Gastrocnemius medialis (tissue), 4 donors: ENCODE measurements at regions not wholly inside any gene's neighbourhood (a gene's known extent, or its start where the extent isn't known, plus 50 kb on each side); places are given as distances from the start of the nearest gene placed in this dataset.

ENCODE experiments used
- ATAC-seq, 2 donors: fragments of 150-250 bp; one replicate each; pipeline ENCODE4 v1.9.1; 2016
- DNase-seq, 2 donors: peaks; one replicate each; pipeline ENCODE4 v3.0.0-alpha.2; 2019
- H3K27ac ChIP-seq, 4 donors: fragments of 200-600 bp; sonication (generic); 1 replicate in 1 of 4; 2 replicates in 3 of 4; pipeline ENCODE4 v1.5.1; 2016 to 2018; ENCODE audit warnings: mild to moderate bottlenecking in 2 of 4, moderate library complexity in 1 of 4
- H3K27me3 ChIP-seq, 3 donors: fragments of 200-600 bp; sonication (generic) in 2 of 3; 1 replicate in 1 of 3; 2 replicates in 2 of 3; pipeline versions ENCODE4 v1.5.1 to v1.6.0; 2016 to 2019; ENCODE audit warnings: mild to moderate bottlenecking in 1 of 3, moderate library complexity in 1 of 3
- H3K36me3 ChIP-seq, 2 donors: fragments of 200-600 bp; sonication (generic) in 1 of 2; one replicate each; pipeline ENCODE4 v1.5.1; 2017 to 2018
- H3K4me1 ChIP-seq, 2 donors: fragments of 200-600 bp; sonication (generic) in 1 of 2; one replicate each; pipeline ENCODE4 v1.5.1; 2016 to 2017; ENCODE audit warnings: mild to moderate bottlenecking in 2 of 2
- H3K4me3 ChIP-seq, 4 donors: fragments of 200-600 bp; sonication (generic) in 3 of 4; 1 replicate in 1 of 4; 2 replicates in 3 of 4; pipeline ENCODE4 v1.5.1; 2016 to 2019; ENCODE audit warnings: mild to moderate bottlenecking in 2 of 4
- H3K9me3 ChIP-seq, 3 donors: fragments of 200-600 bp; sonication (generic) in 2 of 3; 1 replicate in 1 of 3; 2 replicates in 2 of 3; pipeline ENCODE4 v1.5.1; 2016 to 2019
- POLR2A ChIP-seq, 2 donors: fragments of 450-650 bp; IDR thresholded peaks; one replicate each; pipeline ENCODE4 v1.6.1; 2017; ENCODE audit warnings: antibody characterized with exemption in 2 of 2, mild to moderate bottlenecking in 2 of 2, moderate library complexity in 2 of 2
- in situ Hi-C, 4 donors: fragments of 200-750 bp; cut with MboI; loops; one replicate each; pipeline versions ENCODE4 v1.15.0 to v1.8.0; 2017; ENCODE audit warnings: low sequenced_read_pairs in 4 of 4
- intact Hi-C: fragments of 100-400 bp; cut with DNase I; formaldehyde crosslinking; loops from one replicate; pipeline ENCODE4 v1.15.1; 2023; ENCODE audit warnings: low total_unique reads
- TF ChIP-seq, protein P1 (sequence below), 5 experiments: fragments of 450-650 bp in 3 of 5; fragments of 200-600 bp in 2 of 5; sonication (generic) in 2 of 5; IDR thresholded peaks in 4 of 5; conservative IDR thresholded peaks in 1 of 5; 1 replicate in 4 of 5; 2 replicates in 1 of 5; pipeline ENCODE4 v1.5.1; 2016 to 2019; ENCODE audit warnings: antibody characterized with exemption in 5 of 5, mild to moderate bottlenecking in 3 of 5, moderate library complexity in 3 of 5

- no peak for DNase-seq
- no peak for ATAC-seq
- Histone ChIP-seq H3K4me3 (no peak overlapping the region), H3K27me3 (no peaks in the 10 kb centered on the region), H3K9me3 (no peaks in the 10 kb centered on the region), H3K36me3 (no peaks in the 10 kb centered on the region), H3K27ac (no peak overlapping the region), H3K4me1 (no peaks in the 10 kb centered on the region)
- TF ChIP-seq, protein P1, sequence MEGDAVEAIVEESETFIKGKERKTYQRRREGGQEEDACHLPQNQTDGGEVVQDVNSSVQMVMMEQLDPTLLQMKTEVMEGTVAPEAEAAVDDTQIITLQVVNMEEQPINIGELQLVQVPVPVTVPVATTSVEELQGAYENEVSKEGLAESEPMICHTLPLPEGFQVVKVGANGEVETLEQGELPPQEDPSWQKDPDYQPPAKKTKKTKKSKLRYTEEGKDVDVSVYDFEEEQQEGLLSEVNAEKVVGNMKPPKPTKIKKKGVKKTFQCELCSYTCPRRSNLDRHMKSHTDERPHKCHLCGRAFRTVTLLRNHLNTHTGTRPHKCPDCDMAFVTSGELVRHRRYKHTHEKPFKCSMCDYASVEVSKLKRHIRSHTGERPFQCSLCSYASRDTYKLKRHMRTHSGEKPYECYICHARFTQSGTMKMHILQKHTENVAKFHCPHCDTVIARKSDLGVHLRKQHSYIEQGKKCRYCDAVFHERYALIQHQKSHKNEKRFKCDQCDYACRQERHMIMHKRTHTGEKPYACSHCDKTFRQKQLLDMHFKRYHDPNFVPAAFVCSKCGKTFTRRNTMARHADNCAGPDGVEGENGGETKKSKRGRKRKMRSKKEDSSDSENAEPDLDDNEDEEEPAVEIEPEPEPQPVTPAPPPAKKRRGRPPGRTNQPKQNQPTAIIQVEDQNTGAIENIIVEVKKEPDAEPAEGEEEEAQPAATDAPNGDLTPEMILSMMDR (IDR thresholded peaks at IDR 0.05 in 4 of 5, conservative IDR thresholded peaks at IDR 0.05 in 1 of 5): no peak
- no peak for TF ChIP-seq POLR2A (IDR thresholded peaks at IDR 0.05)
- intact Hi-C loops (no loop called here), in situ Hi-C loops (no loop called here)
These were observed 120.0 kb downstream of the CD164 start for GRCh38 chr6:109262261-109262660.

- Histone ChIP-seq H3K4me3 (no peak overlapping the region), H3K9me3 (no peaks in the 10 kb centered on the region), H3K4me1 (no peaks in the 10 kb centered on the region), H3K36me3 (no peaks in the 10 kb centered on the region), H3K27ac (no peak overlapping the region), H3K27me3 (no peaks in the 10 kb centered on the region)
- intact Hi-C loops: no loop called here
- TF ChIP-seq, protein P1 (IDR thresholded peaks at IDR 0.05 in 4 of 5, conservative IDR thresholded peaks at IDR 0.05 in 1 of 5): no peak
- no peak for TF ChIP-seq POLR2A (IDR thresholded peaks at IDR 0.05)
- ATAC-seq (no peak), DNase-seq (no peak)
- in situ Hi-C loops: no loop called here
These were observed 120.5 kb downstream of the CD164 start for GRCh38 chr6:109261811-109262210.

DNA sequence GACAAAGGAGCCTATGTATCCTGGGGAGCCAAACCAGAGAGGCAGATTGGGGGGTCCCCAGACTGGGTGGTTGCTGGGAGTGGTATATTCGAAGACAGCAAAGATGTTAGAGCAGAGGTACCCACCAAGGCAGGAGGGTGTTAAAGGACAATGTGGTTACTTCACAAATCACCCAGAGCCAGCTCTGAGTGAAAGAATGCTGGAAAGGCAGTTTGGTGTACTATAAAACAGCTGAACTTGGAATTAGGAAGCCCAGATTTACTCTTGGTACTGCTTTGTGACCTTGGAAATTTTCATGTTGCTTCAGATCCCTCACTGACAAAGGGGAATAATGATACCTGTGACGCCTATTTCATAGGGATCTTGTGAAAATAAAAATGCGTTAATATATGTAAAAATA lies 121.6 kb downstream of the CD164 start:
- DNase-seq: no peak
- Histone ChIP-seq H3K4me1 (no peaks in the 10 kb centered on the region), H3K36me3 (no peaks in the 10 kb centered on the region), H3K9me3 (no peaks in the 10 kb centered on the region), H3K4me3 (no peak overlapping the region), H3K27me3 (no peaks in the 10 kb centered on the region), H3K27ac (no peak overlapping the region)
- ATAC-seq: no peak
- in situ Hi-C loops: no loop called here
- no peak for TF ChIP-seq POLR2A (IDR thresholded peaks at IDR 0.05)
- TF ChIP-seq, protein P1 (IDR thresholded peaks at IDR 0.05 in 4 of 5, conservative IDR thresholded peaks at IDR 0.05 in 1 of 5): no peak
- intact Hi-C loops: no loop called here

DNA sequence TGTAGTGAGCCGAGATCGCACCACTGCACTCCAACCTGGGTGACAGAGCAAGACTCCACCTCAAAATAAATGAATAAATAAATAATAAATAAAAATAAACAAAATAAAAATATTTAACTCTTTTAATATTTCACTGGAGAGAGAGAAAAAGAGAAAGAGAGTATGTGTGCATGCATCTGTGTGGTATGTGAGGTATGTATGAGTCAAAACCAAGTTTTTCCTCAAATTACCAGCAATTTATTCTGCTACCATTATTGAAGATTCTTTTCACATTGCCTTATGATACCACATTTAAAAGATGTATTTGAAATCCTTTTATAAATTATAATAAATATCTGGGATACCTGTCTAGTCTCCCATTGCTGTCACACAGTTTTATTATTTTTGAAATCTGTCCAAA lies 122.1 kb downstream of the CD164 start:
- Histone ChIP-seq H3K27ac (no peak overlapping the region), H3K27me3 (no peaks in the 10 kb centered on the region), H3K36me3 (no peaks in the 10 kb centered on the region), H3K4me3 (no peak overlapping the region), H3K4me1 (no peaks in the 10 kb centered on the region), H3K9me3 (no peaks in the 10 kb centered on the region)
- intact Hi-C loops (no loop called here), in situ Hi-C loops (no loop called here)
- no peak for DNase-seq
- no peak for TF ChIP-seq POLR2A (IDR thresholded peaks at IDR 0.05)
- TF ChIP-seq, protein P1 (IDR thresholded peaks at IDR 0.05 in 4 of 5, conservative IDR thresholded peaks at IDR 0.05 in 1 of 5): no peak
- ATAC-seq: no peak

DNA sequence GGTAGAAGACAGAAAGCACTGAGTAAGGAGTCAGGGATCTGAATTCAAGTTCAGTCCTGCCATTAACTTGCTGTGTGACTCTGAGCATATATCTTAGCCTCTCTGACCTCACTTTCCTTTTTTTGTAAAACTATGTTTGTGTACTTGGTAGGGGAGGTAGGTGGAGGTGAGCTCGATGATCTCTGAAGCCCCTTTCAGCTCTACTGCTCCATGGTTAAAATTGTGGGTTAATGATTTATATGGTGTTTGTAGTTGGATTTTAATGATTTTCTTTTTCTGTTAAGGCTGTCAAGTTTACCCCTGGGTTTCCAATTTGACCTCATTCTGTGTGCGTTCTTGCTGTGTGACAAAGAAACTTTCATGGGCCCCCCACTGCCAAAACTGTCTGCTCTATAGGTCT lies 124.1 kb downstream of the CD164 start:
- Histone ChIP-seq H3K9me3 (no peaks in the 10 kb centered on the region), H3K27me3 (no peaks in the 10 kb centered on the region), H3K36me3 (no peaks in the 10 kb centered on the region), H3K4me3 (no peak overlapping the region), H3K4me1 (no peaks in the 10 kb centered on the region), H3K27ac (no peak overlapping the region)
- intact Hi-C loops (no loop called here), in situ Hi-C loops (no loop called here)
- DNase-seq (no peak), ATAC-seq (no peak)
- TF ChIP-seq, protein P1 (IDR thresholded peaks at IDR 0.05 in 4 of 5, conservative IDR thresholded peaks at IDR 0.05 in 1 of 5): no peak
- TF ChIP-seq POLR2A (IDR thresholded peaks at IDR 0.05): no peak
